ENCODE measurements at regions not wholly inside any gene's neighbourhood (a gene's known extent, or its start where the extent isn't known, plus 50 kb on each side); places are given as distances from the start of the nearest gene placed in this dataset.

GRCh38 chr17:14545156-14545906 is 244.4 kb downstream of the HS3ST3B1 start:
- no peak for TF ChIP-seq CTCF (IDR thresholded peaks at IDR 0.05; ENCODE audit: low read depth, low read length)
- no peak for TF ChIP-seq MYC (IDR thresholded peaks at IDR 0.05; ENCODE audit: low read depth, low read length)

Measured in NB4 (cell line).